K562 (cell line): ENCODE measurements at regions not wholly inside any gene's neighbourhood (a gene's known extent, or its start where the extent isn't known, plus 50 kb on each side); places are given as distances from the start of the nearest gene placed in this dataset.
A peak's percentile ranks its signal among the peaks of the same experiment; 100 is the strongest.

Experiments
- ATAC-seq: fragments of 200-7000 bp; cut with Tn5 transposase; 3 replicates; pipeline ENCODE4 v1.9.1; 2020; ENCODE audit warnings: moderate library complexity
- BruUV-seq: library from RNA; stranded (reverse); fragments of 400-500 nt; replicated peaks from 2 replicates; lab custom pipeline; 2021; lab: Mats Ljungman, UMichigan
- CTCF ChIA-PET: fragments of 300-600 bp; formaldehyde crosslinking; extraction: SDS; loops from one replicate; lab custom pipeline; 2021; ENCODE audit warnings: low intra/inter-chr PET ratio; lab: Yijun Ruan, JAX
- POLR2A ChIA-PET: fragments of 300-600, 350-650 bp; sonication (Branson Sonifier 250); formaldehyde crosslinking; extraction: SDS; loops from one replicate; lab custom pipeline; 2021; ENCODE audit warnings: antibody characterized with exemption, inconsistent platforms; lab: Yijun Ruan, JAX
- DNase-seq, 4 experiments: peaks; one replicate each; pipeline versions ENCODE4 v3.0.0 to v3.0.0-alpha.2; 2011 to 2018; ENCODE audit warnings: low spot score in 3 of 4, mixed read lengths in 3 of 4; ENCODE audit errors: extremely low read depth in 1 of 4
- FAIRE-seq: peaks from 2 replicates; lab custom pipeline; 2011; peaks lifted over from hg19 to GRCh38; lab: Jason Lieb, UNC
- H2AFZ ChIP-seq: 2 replicates; pipeline ENCODE4 v1.6.0; 2011; ENCODE audit warnings: low read depth, low read length, control low read depth, inconsistent platforms
- H3K27ac ChIP-seq: fragments of 200-600 bp; 3 replicates; pipeline ENCODE4 v1.8.0; 2011; ENCODE audit warnings: low read depth, mild to moderate bottlenecking, control low read depth, inconsistent platforms, low read length, moderate library complexity, mixed read lengths; ENCODE audit errors: extremely low read depth
- H3K27me3 ChIP-seq, 2 experiments: fragments of 300-600 bp in 1 of 2; 2 replicates in 1 of 2; 3 replicates in 1 of 2; pipeline versions ENCODE4 v1.6.0 to v1.8.0; 2011; ENCODE audit warnings: inconsistent platforms in 2 of 2, low read length in 2 of 2, mild to moderate bottlenecking in 1 of 2, mixed read lengths in 1 of 2, moderate library complexity in 1 of 2; ENCODE audit not compliant: control insufficient read depth in 2 of 2, insufficient read depth in 2 of 2
- H3K36me3 ChIP-seq: fragments of 300-600 bp; 3 replicates; pipeline ENCODE4 v1.8.0; 2011; ENCODE audit warnings: mild to moderate bottlenecking, low read length, inconsistent platforms; ENCODE audit not compliant: control insufficient read depth, insufficient read depth
- H3K4me1 ChIP-seq, 2 experiments: fragments of 200-600 bp in 1 of 2; replicated peaks in 1 of 2; 2 replicates in 1 of 2; 3 replicates in 1 of 2; pipeline versions ENCODE4 v1.5.1 to v1.8.0; 2011; ENCODE audit warnings: inconsistent platforms in 2 of 2, low read length in 2 of 2, mild to moderate bottlenecking in 1 of 2, mixed read lengths in 1 of 2, moderate library complexity in 1 of 2; ENCODE audit not compliant: control insufficient read depth in 2 of 2, insufficient read depth in 2 of 2
- H3K4me2 ChIP-seq: 2 replicates; pipeline ENCODE4 v1.6.1; 2011; ENCODE audit warnings: low read length, control low read depth, inconsistent platforms, mixed read lengths; ENCODE audit not compliant: insufficient read depth
- H3K4me3 ChIP-seq: fragments of 200-600 bp; sonication (generic), shearing (Covaris generic); 2 replicates; pipeline ENCODE4 v1.5.1; 2016; ENCODE audit warnings: control low read depth, inconsistent platforms
- H3K79me2 ChIP-seq: fragments of 200-600 bp; 3 replicates; pipeline ENCODE4 v1.8.0; 2011; ENCODE audit warnings: low read length, inconsistent platforms; ENCODE audit not compliant: control insufficient read depth, insufficient read depth
- H3K9ac ChIP-seq, 2 experiments: 2 replicates each; pipeline versions ENCODE4 v1.6.0 to v1.6.1; 2011; ENCODE audit warnings: low read depth in 2 of 2, low read length in 2 of 2, control low read depth in 1 of 2, inconsistent platforms in 1 of 2, mild to moderate bottlenecking in 1 of 2, mixed read lengths in 1 of 2; ENCODE audit not compliant: insufficient read depth in 1 of 2
- H3K9me1 ChIP-seq: one replicate; pipeline ENCODE4 v1.6.0; 2011; ENCODE audit warnings: inconsistent platforms, mild to moderate bottlenecking, low read length, moderate library complexity; ENCODE audit not compliant: control insufficient read depth, insufficient read depth
- H3K9me3 ChIP-seq: replicated peaks from 2 replicates; pipeline ENCODE4 v1.5.1; 2011; ENCODE audit warnings: low read depth, low read length, inconsistent platforms; ENCODE audit not compliant: control insufficient read depth, insufficient read depth
- H4K20me1 ChIP-seq: replicated peaks from 2 replicates; pipeline ENCODE4 v1.6.1; 2011; ENCODE audit warnings: low read length, inconsistent platforms, mixed read lengths; ENCODE audit not compliant: control insufficient read depth, insufficient read depth
- ARID4B ChIP-seq: sonication (generic); formaldehyde crosslinking; IDR thresholded peaks from 2 replicates; pipeline ENCODE4 v1.8.0; 2022; ENCODE audit warnings: mild to moderate bottlenecking, missing genetic modification reagents
- CBFA2T3 ChIP-seq: fragments of 450-650 bp; IDR thresholded peaks from 2 replicates; pipeline ENCODE4 v1.6.1; 2017
- FOXK1 ChIP-seq: sonication (generic); formaldehyde crosslinking; IDR thresholded peaks from 2 replicates; pipeline ENCODE4 v1.8.0; 2022; ENCODE audit warnings: missing genetic modification reagents, mild to moderate bottlenecking, borderline replicate concordance
- GTF2F1 ChIP-seq: IDR thresholded peaks from 2 replicates; pipeline ENCODE4 v1.6.1; 2011; ENCODE audit warnings: low read depth, low read length, improper control_type of control experiment
- HEY1 ChIP-seq: fragments of 250-450 bp; sonication (Bioruptor Pico); IDR thresholded peaks from 2 replicates; pipeline ENCODE4 v1.5.0; 2020; ENCODE audit warnings: mild to moderate bottlenecking, moderate library complexity, borderline replicate concordance
- WGBS: fragments of 100-300 bp; shearing (Covaris generic); methylation state at CpG from one replicate; pipeline ENCODE4 v1.1.6; 2016; ENCODE audit warnings: low coverage, mixed read lengths; ENCODE audit not compliant: insufficient coverage; ENCODE audit errors: missing lambda C conversion rate; 5-methylcytosine and 5-hydroxymethylcytosine counted together
- in situ Hi-C: fragments of 300-500 bp; cut with MboI; formaldehyde crosslinking; loops from 4 replicates; pipeline ENCODE4 v1.15.0; 2018; ENCODE audit warnings: inconsistent platforms, mixed read lengths
- intact Hi-C: fragments of 100-400 bp; cut with micrococcal nuclease; formaldehyde crosslinking; loops from 2 replicates; pipeline ENCODE4 v1.14.2; 2022

GRCh38 chr12:69096669-69097335, 142.6 kb upstream of the CPSF6 start:
- intact Hi-C loops: no loop called here
- TF ChIP-seq CBFA2T3 (peak; percentile 42; the same call in 1 of the 2 replicates), FOXK1 (CRISPR knock-in tag) (no peak), GTF2F1 (no peak), HEY1 (CRISPR knock-in tag) (no peak), ARID4B (no peak)
- TF ChIP-seq, all 486 proteins: peak for 1
- WGBS: 0% methylated on average over 1 of the region's 1 CpG
- no peaks in the 10 kb centered on the region for H3K4me1 ChIP-seq
- H2AFZ ChIP-seq: no peak overlapping the region
- no peak for DNase-seq
- peaks cover 2 to 19% of the 10 kb centered on the region in 2 experiments; a peak in 3 of 5 replicates for H3K27me3 ChIP-seq
- in situ Hi-C loops: no loop called here
- H3K36me3 ChIP-seq: no peaks in the 10 kb centered on the region
- H3K27ac ChIP-seq: no peak overlapping the region
- no peak overlapping the region for H3K9ac ChIP-seq
- BruUV-seq: no TSS peak
- H3K79me2 ChIP-seq: no peaks in the 10 kb centered on the region
- H3K9me3 ChIP-seq: no peaks in the 10 kb centered on the region
- H3K4me2 ChIP-seq: no peak overlapping the region
- POLR2A ChIA-PET: no interaction called here
- H4K20me1 ChIP-seq: no peaks in the 10 kb centered on the region
- no peak overlapping the region for H3K4me3 ChIP-seq
- H3K9me1 ChIP-seq: no peaks in the 10 kb centered on the region
- ATAC-seq: no peak
- FAIRE-seq: no peak
- CTCF ChIA-PET: no interaction called here
